ENCODE measurements at regions not wholly inside any gene's neighbourhood (a gene's known extent, or its start where the extent isn't known, plus 50 kb on each side); places are given as distances from the start of the nearest gene placed in this dataset.

GRCh38 chr2:146207901-146208300, 1636.9 kb upstream of the ACVR2A start:
- CTCF ChIA-PET, result no interaction called here

GRCh38 chr2:146207417-146207816, 1637.4 kb upstream of the ACVR2A start:
- H3K4me3 ChIP-seq (ENCODE audit: low read depth in 2 of 2, low read length in 2 of 2), result no peak overlapping the region
- H3K27me3 ChIP-seq (ENCODE audit: control insufficient read depth, insufficient read depth, low read length), result no peaks in the 10 kb centered on the region
- H3K36me3 ChIP-seq (ENCODE audit: control insufficient read depth, insufficient read depth, low read length), result no peaks in the 10 kb centered on the region
- intact Hi-C loops (cut with micrococcal nuclease; ENCODE audit: unreplicated experiment), result no loop called here
- ATAC-seq (no peak), DNase-seq (ENCODE audit: low read depth, low spot score) (no peak)
- no peaks in the 10 kb centered on the region for H3K9me3 ChIP-seq (ENCODE audit: control insufficient read depth, insufficient read depth, low read depth, low read length)
- no TSS peak for BruUV-seq (replicated peaks)
- CTCF ChIA-PET, result no interaction called here
- H3K4me1 ChIP-seq (ENCODE audit: control insufficient read depth, insufficient read depth, low read length), result no peaks in the 10 kb centered on the region
- no peak overlapping the region for H3K27ac ChIP-seq (ENCODE audit: low read length)
- POLR2A ChIA-PET, result no interaction called here
- no peak for TF ChIP-seq SIN3A (IDR thresholded peaks at IDR 0.05; ENCODE audit: borderline replicate concordance, insufficient read depth, low read depth, low read length)
- no peak for TF ChIP-seq POLR2AphosphoS5 (IDR thresholded peaks at IDR 0.05; ENCODE audit: low read depth, low read length)
- TF ChIP-seq, protein P1, sequence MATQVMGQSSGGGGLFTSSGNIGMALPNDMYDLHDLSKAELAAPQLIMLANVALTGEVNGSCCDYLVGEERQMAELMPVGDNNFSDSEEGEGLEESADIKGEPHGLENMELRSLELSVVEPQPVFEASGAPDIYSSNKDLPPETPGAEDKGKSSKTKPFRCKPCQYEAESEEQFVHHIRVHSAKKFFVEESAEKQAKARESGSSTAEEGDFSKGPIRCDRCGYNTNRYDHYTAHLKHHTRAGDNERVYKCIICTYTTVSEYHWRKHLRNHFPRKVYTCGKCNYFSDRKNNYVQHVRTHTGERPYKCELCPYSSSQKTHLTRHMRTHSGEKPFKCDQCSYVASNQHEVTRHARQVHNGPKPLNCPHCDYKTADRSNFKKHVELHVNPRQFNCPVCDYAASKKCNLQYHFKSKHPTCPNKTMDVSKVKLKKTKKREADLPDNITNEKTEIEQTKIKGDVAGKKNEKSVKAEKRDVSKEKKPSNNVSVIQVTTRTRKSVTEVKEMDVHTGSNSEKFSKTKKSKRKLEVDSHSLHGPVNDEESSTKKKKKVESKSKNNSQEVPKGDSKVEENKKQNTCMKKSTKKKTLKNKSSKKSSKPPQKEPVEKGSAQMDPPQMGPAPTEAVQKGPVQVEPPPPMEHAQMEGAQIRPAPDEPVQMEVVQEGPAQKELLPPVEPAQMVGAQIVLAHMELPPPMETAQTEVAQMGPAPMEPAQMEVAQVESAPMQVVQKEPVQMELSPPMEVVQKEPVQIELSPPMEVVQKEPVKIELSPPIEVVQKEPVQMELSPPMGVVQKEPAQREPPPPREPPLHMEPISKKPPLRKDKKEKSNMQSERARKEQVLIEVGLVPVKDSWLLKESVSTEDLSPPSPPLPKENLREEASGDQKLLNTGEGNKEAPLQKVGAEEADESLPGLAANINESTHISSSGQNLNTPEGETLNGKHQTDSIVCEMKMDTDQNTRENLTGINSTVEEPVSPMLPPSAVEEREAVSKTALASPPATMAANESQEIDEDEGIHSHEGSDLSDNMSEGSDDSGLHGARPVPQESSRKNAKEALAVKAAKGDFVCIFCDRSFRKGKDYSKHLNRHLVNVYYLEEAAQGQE (IDR thresholded peaks at IDR 0.05; ENCODE audit: insufficient read depth in 1 of 2, low read depth in 2 of 2, low read length in 1 of 2), result no peak
- TF ChIP-seq CTCF (IDR thresholded peaks at IDR 0.05), result no peak
- no peak for TF ChIP-seq TCF7L2 (IDR thresholded peaks at IDR 0.05; ENCODE audit: low read depth, low read length)
- in situ Hi-C loops (cut with HindIII; ENCODE audit: low pct_unique_long_range_greater_than_20kb, low sequenced_read_pairs), result no loop called here

More at GRCh38 chr2:146207901-146208300, 1636.9 kb upstream of the ACVR2A start:
- TF ChIP-seq SIN3A (IDR thresholded peaks at IDR 0.05; ENCODE audit: borderline replicate concordance, insufficient read depth, low read depth, low read length) (no peak), CTCF (IDR thresholded peaks at IDR 0.05) (no peak), TCF7L2 (IDR thresholded peaks at IDR 0.05; ENCODE audit: low read depth, low read length) (no peak), POLR2AphosphoS5 (IDR thresholded peaks at IDR 0.05; ENCODE audit: low read depth, low read length) (no peak)
- TF ChIP-seq, protein P1 (IDR thresholded peaks at IDR 0.05; ENCODE audit: insufficient read depth in 1 of 2, low read depth in 2 of 2, low read length in 1 of 2), result no peak
- intact Hi-C loops (cut with micrococcal nuclease; ENCODE audit: unreplicated experiment) (no loop called here), in situ Hi-C loops (cut with HindIII; ENCODE audit: low pct_unique_long_range_greater_than_20kb, low sequenced_read_pairs) (no loop called here)
- no peaks in the 10 kb centered on the region for H3K36me3 ChIP-seq (ENCODE audit: control insufficient read depth, insufficient read depth, low read length)
- H3K4me3 ChIP-seq (ENCODE audit: low read depth in 2 of 2, low read length in 2 of 2), result no peak overlapping the region
- no peaks in the 10 kb centered on the region for H3K9me3 ChIP-seq (ENCODE audit: control insufficient read depth, insufficient read depth, low read depth, low read length)
- H3K27ac ChIP-seq (ENCODE audit: low read length), result no peak overlapping the region
- no peaks in the 10 kb centered on the region for H3K4me1 ChIP-seq (ENCODE audit: control insufficient read depth, insufficient read depth, low read length)
- POLR2A ChIA-PET, result no interaction called here
- no TSS peak for BruUV-seq (replicated peaks)
- no peaks in the 10 kb centered on the region for H3K27me3 ChIP-seq (ENCODE audit: control insufficient read depth, insufficient read depth, low read length)
- DNase-seq (ENCODE audit: low read depth, low spot score) (no peak), ATAC-seq (no peak)
